K562 (cell line): ENCODE measurements at regions not wholly inside any gene's neighbourhood (a gene's known extent, or its start where the extent isn't known, plus 50 kb on each side); places are given as distances from the start of the nearest gene placed in this dataset.

ENCODE experiments used
- ATAC-seq: fragments of 200-7000 bp; cut with Tn5 transposase; 3 replicates; pipeline ENCODE4 v1.9.1; 2020; ENCODE audit warnings: moderate library complexity
- BruUV-seq: library from RNA; stranded (reverse); fragments of 400-500 nt; replicated peaks from 2 replicates; lab custom pipeline; 2021; lab: Mats Ljungman, UMichigan
- CTCF ChIA-PET: fragments of 300-600 bp; formaldehyde crosslinking; extraction: SDS; loops from one replicate; lab custom pipeline; 2021; ENCODE audit warnings: low intra/inter-chr PET ratio; lab: Yijun Ruan, JAX
- POLR2A ChIA-PET: fragments of 300-600, 350-650 bp; sonication (Branson Sonifier 250); formaldehyde crosslinking; extraction: SDS; loops from one replicate; lab custom pipeline; 2021; ENCODE audit warnings: antibody characterized with exemption, inconsistent platforms; lab: Yijun Ruan, JAX
- DNase-seq, 4 experiments: peaks; one replicate each; pipeline versions ENCODE4 v3.0.0 to v3.0.0-alpha.2; 2011 to 2018; ENCODE audit warnings: low spot score in 3 of 4, mixed read lengths in 3 of 4; ENCODE audit errors: extremely low read depth in 1 of 4
- FAIRE-seq: peaks from 2 replicates; lab custom pipeline; 2011; peaks lifted over from hg19 to GRCh38; lab: Jason Lieb, UNC
- H2AFZ ChIP-seq: 2 replicates; pipeline ENCODE4 v1.6.0; 2011; ENCODE audit warnings: low read depth, low read length, control low read depth, inconsistent platforms
- H3K27ac ChIP-seq: fragments of 200-600 bp; 3 replicates; pipeline ENCODE4 v1.8.0; 2011; ENCODE audit warnings: low read depth, mild to moderate bottlenecking, control low read depth, inconsistent platforms, low read length, moderate library complexity, mixed read lengths; ENCODE audit errors: extremely low read depth
- H3K27me3 ChIP-seq, 2 experiments: fragments of 300-600 bp in 1 of 2; 2 replicates in 1 of 2; 3 replicates in 1 of 2; pipeline versions ENCODE4 v1.6.0 to v1.8.0; 2011; ENCODE audit warnings: inconsistent platforms in 2 of 2, low read length in 2 of 2, mild to moderate bottlenecking in 1 of 2, mixed read lengths in 1 of 2, moderate library complexity in 1 of 2; ENCODE audit not compliant: control insufficient read depth in 2 of 2, insufficient read depth in 2 of 2
- H3K36me3 ChIP-seq: fragments of 300-600 bp; 3 replicates; pipeline ENCODE4 v1.8.0; 2011; ENCODE audit warnings: mild to moderate bottlenecking, low read length, inconsistent platforms; ENCODE audit not compliant: control insufficient read depth, insufficient read depth
- H3K4me1 ChIP-seq, 2 experiments: fragments of 200-600 bp in 1 of 2; replicated peaks in 1 of 2; 2 replicates in 1 of 2; 3 replicates in 1 of 2; pipeline versions ENCODE4 v1.5.1 to v1.8.0; 2011; ENCODE audit warnings: inconsistent platforms in 2 of 2, low read length in 2 of 2, mild to moderate bottlenecking in 1 of 2, mixed read lengths in 1 of 2, moderate library complexity in 1 of 2; ENCODE audit not compliant: control insufficient read depth in 2 of 2, insufficient read depth in 2 of 2
- H3K4me2 ChIP-seq: 2 replicates; pipeline ENCODE4 v1.6.1; 2011; ENCODE audit warnings: low read length, control low read depth, inconsistent platforms, mixed read lengths; ENCODE audit not compliant: insufficient read depth
- H3K4me3 ChIP-seq: fragments of 200-600 bp; sonication (generic), shearing (Covaris generic); 2 replicates; pipeline ENCODE4 v1.5.1; 2016; ENCODE audit warnings: control low read depth, inconsistent platforms
- H3K79me2 ChIP-seq: fragments of 200-600 bp; 3 replicates; pipeline ENCODE4 v1.8.0; 2011; ENCODE audit warnings: low read length, inconsistent platforms; ENCODE audit not compliant: control insufficient read depth, insufficient read depth
- H3K9ac ChIP-seq, 2 experiments: 2 replicates each; pipeline versions ENCODE4 v1.6.0 to v1.6.1; 2011; ENCODE audit warnings: low read depth in 2 of 2, low read length in 2 of 2, control low read depth in 1 of 2, inconsistent platforms in 1 of 2, mild to moderate bottlenecking in 1 of 2, mixed read lengths in 1 of 2; ENCODE audit not compliant: insufficient read depth in 1 of 2
- H3K9me1 ChIP-seq: one replicate; pipeline ENCODE4 v1.6.0; 2011; ENCODE audit warnings: inconsistent platforms, mild to moderate bottlenecking, low read length, moderate library complexity; ENCODE audit not compliant: control insufficient read depth, insufficient read depth
- H3K9me3 ChIP-seq: replicated peaks from 2 replicates; pipeline ENCODE4 v1.5.1; 2011; ENCODE audit warnings: low read depth, low read length, inconsistent platforms; ENCODE audit not compliant: control insufficient read depth, insufficient read depth
- H4K20me1 ChIP-seq: replicated peaks from 2 replicates; pipeline ENCODE4 v1.6.1; 2011; ENCODE audit warnings: low read length, inconsistent platforms, mixed read lengths; ENCODE audit not compliant: control insufficient read depth, insufficient read depth
- E4F1 ChIP-seq: fragments of 250-450 bp; sonication (Bioruptor Pico); IDR thresholded peaks from 2 replicates; pipeline ENCODE4 v1.5.0; 2021; ENCODE audit warnings: mild to moderate bottlenecking, borderline replicate concordance
- TRIM28 ChIP-seq: fragments of 450-650 bp; IDR thresholded peaks from 2 replicates; pipeline ENCODE4 v1.6.1; 2017
- ZNF280B ChIP-seq: fragments of 250-450 bp; sonication (Bioruptor Pico); IDR thresholded peaks from 2 replicates; pipeline ENCODE4 v1.5.1; 2021; ENCODE audit warnings: mild to moderate bottlenecking
- ZNF830 ChIP-seq: fragments of 250-450 bp; sonication (Bioruptor Pico); IDR thresholded peaks from 2 replicates; pipeline ENCODE4 v1.5.0; 2021; ENCODE audit warnings: mild to moderate bottlenecking
- in situ Hi-C: fragments of 300-500 bp; cut with MboI; formaldehyde crosslinking; loops from 4 replicates; pipeline ENCODE4 v1.15.0; 2018; ENCODE audit warnings: inconsistent platforms, mixed read lengths
- intact Hi-C: fragments of 100-400 bp; cut with micrococcal nuclease; formaldehyde crosslinking; loops from 2 replicates; pipeline ENCODE4 v1.14.2; 2022

GRCh38 chr4:138577145-138577544, 335.0 kb upstream of the SLC7A11 start:
- no peak overlapping the region for H2AFZ ChIP-seq
- H3K4me1 ChIP-seq = no peaks in the 10 kb centered on the region
- no peaks in the 10 kb centered on the region for H3K79me2 ChIP-seq
- DNase-seq (no peak), ATAC-seq (no peak), FAIRE-seq (no peak)
- H3K4me3 ChIP-seq = no peak overlapping the region
- no peak overlapping the region for H3K9ac ChIP-seq
- no peaks in the 10 kb centered on the region for H3K9me1 ChIP-seq
- intact Hi-C loops = no loop called here
- in situ Hi-C loops = no loop called here
- no peaks in the 10 kb centered on the region for H3K27me3 ChIP-seq
- POLR2A ChIA-PET = no interaction called here
- no peaks in the 10 kb centered on the region for H3K9me3 ChIP-seq
- no peaks in the 10 kb centered on the region for H3K36me3 ChIP-seq
- CTCF ChIA-PET = no interaction called here
- H4K20me1 ChIP-seq = no peaks in the 10 kb centered on the region
- BruUV-seq = no TSS peak
- no peak overlapping the region for H3K27ac ChIP-seq
- no peak overlapping the region for H3K4me2 ChIP-seq
- peak; percentile 61; the same call in 1 of the 2 replicates for TF ChIP-seq TRIM28
- no peak for TF ChIP-seq E4F1 (CRISPR knock-in tag)
- no peak for TF ChIP-seq ZNF830 (CRISPR knock-in tag)
- peak; percentile 66; the same call in 1 of the 2 replicates for TF ChIP-seq ZNF280B (CRISPR knock-in tag)
